Activated CD8-positive, alpha-beta T cell treated with anti-CD3 and anti-CD28 coated beads, Interleukin-2, amount 10 ng/mL, durations not matched to agents 7 days and 5 days (primary cell): ENCODE measurements at regions not wholly inside any gene's neighbourhood (a gene's known extent, or its start where the extent isn't known, plus 50 kb on each side); places are given as distances from the start of the nearest gene placed in this dataset.
"Not testable (repeated sequence)": the region's sequence is repeated elsewhere in the genome, so short reads cannot be mapped to it uniquely, and the experiment has no call there.

Source experiments
- ATAC-seq: fragments of 150-1000 bp; cut with Tn5 transposase; one replicate; pipeline ENCODE4 v1.10.0; 2021; ENCODE audit warnings: moderate library complexity
- CTCF ChIA-PET: fragments of 350-600 bp; sonication (Branson Sonifier 250); formaldehyde crosslinking; loops from one replicate; lab custom pipeline; 2021; ENCODE audit warnings: antibody characterized with exemption; lab: Charles Lee
- POLR2A ChIA-PET: fragments of 350-600 bp; sonication (Branson Sonifier 250); formaldehyde crosslinking; loops from one replicate; lab custom pipeline; 2021; ENCODE audit warnings: antibody characterized with exemption; lab: Charles Lee
- DNase-seq: peaks from one replicate; pipeline ENCODE4 v3.0.0-alpha.2; 2020
- H3K27ac Mint-ChIP-seq: one replicate; pipeline ENCODE4 v1.8.0; 2021; ENCODE audit warnings: mild to moderate bottlenecking, mixed read lengths
- H3K27me3 Mint-ChIP-seq: one replicate; pipeline ENCODE4 v1.8.0; 2021; ENCODE audit warnings: low read depth, mixed read lengths
- H3K36me3 Mint-ChIP-seq: one replicate; pipeline ENCODE4 v1.8.0; 2021; ENCODE audit warnings: low read depth, mixed read lengths
- H3K4me1 Mint-ChIP-seq: one replicate; pipeline ENCODE4 v1.8.0; 2021; ENCODE audit warnings: low read depth, mixed read lengths
- H3K4me3 Mint-ChIP-seq: one replicate; pipeline ENCODE4 v1.8.0; 2021; ENCODE audit warnings: mild to moderate bottlenecking, mixed read lengths
- H3K9me3 Mint-ChIP-seq: one replicate; pipeline ENCODE4 v1.8.0; 2022; ENCODE audit warnings: mixed read lengths; ENCODE audit not compliant: insufficient read depth

DNA sequence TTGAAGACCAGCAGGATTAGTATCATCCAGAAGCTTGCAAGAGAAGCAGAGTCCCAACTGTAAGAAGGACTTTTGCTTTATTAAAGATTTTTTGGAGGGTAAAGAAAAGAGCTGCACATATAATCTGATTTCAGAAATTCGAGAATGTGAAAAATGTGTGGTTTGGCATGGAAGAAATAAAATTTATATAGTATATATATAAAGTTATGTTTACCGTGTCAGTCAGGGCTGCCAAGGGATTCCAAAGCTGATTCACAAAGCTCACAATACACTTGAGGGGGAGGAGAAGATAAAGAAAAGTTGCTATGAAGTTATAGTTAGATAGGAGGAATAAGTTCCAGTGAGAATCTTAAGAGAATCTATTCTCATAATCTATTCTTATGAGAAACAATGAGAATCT, 231.8 kb upstream of the CACNA2D1 start:
- H3K27me3 Mint-ChIP-seq, result no peaks in the 10 kb centered on the region
- DNase-seq (no peak), ATAC-seq (no peak)
- peaks cover 34% of the 10 kb centered on the region for H3K4me1 Mint-ChIP-seq
- H3K36me3 Mint-ChIP-seq, result peaks cover 18% of the 10 kb centered on the region
- ChIA-PET POLR2A (no interaction called here), CTCF (no interaction called here)
- H3K4me3 Mint-ChIP-seq, result no peak overlapping the region
- H3K27ac Mint-ChIP-seq, result no peak overlapping the region
- peaks cover 8% of the 10 kb centered on the region for H3K9me3 Mint-ChIP-seq

DNA sequence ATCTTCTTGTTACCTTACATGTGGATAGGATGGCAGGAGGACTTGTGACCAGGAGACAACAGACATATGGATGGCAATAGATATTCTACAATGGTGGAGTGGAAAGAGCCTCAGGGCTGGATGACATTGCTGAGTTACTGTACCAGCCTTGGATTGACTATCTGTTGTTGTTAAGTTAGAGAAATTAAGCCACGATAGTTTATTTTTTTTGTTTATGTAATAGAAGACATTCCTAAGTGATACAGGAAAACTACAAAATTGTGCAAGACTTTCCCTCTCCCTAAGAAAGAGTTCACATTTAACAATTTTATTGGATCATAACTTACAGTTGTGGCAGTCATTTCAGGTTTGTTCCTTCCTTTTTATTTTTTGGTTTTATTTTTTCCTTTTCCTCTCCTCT, 230.7 kb upstream of the CACNA2D1 start:
- no peaks in the 10 kb centered on the region for H3K27me3 Mint-ChIP-seq
- H3K27ac Mint-ChIP-seq, result no peak overlapping the region
- CTCF ChIA-PET, result no interaction called here
- no peak for ATAC-seq
- H3K4me1 Mint-ChIP-seq, result peaks cover 27% of the 10 kb centered on the region
- H3K4me3 Mint-ChIP-seq, result no peak overlapping the region
- H3K36me3 Mint-ChIP-seq, result peaks cover 11% of the 10 kb centered on the region
- POLR2A ChIA-PET, result no interaction called here
- no peak for DNase-seq
- H3K9me3 Mint-ChIP-seq, result peaks cover 8% of the 10 kb centered on the region

DNA sequence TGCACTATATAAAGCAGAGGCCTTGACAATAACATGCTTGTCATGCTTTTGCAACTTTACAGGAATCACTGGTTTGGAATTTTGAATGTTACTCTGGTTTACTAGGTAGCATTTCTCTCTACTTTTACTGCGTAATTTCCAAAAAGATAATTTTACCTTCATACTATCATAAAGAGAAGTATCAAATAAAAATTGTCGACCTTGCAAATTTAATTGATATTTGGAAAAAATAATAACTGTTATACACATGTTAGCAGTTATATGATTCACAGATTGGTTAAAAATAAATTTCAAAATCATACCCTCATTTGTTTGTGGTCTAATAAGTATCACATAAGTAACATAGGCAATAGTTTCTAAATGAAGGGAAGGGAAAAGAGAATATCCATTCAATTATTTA, 228.5 kb upstream of the CACNA2D1 start:
- H3K9me3 Mint-ChIP-seq, result peaks cover 5% of the 10 kb centered on the region

GRCh38 chr7:82669141-82669540, 225.6 kb upstream of the CACNA2D1 start:
- Mint-ChIP-seq H3K27me3 (no peaks in the 10 kb centered on the region), H3K36me3 (no peaks in the 10 kb centered on the region), H3K4me3 (no peak overlapping the region), H3K27ac (no peak overlapping the region), H3K9me3 (no peaks in the 10 kb centered on the region), H3K4me1 (peaks cover 2% of the 10 kb centered on the region)
- no peak for DNase-seq
- CTCF ChIA-PET, result interaction anchor here (1.4 kb wide), 1 partner anchor 8 kb away, joined by 4 read pairs; no protein-coding TSS in a partner anchor
- POLR2A ChIA-PET, result no interaction called here
- no peak for ATAC-seq

More for the DNA sequence above, 228.5 kb upstream of the CACNA2D1 start:
- Mint-ChIP-seq H3K36me3 (peaks cover 7% of the 10 kb centered on the region), H3K4me1 (peaks cover 9% of the 10 kb centered on the region), H3K27ac (no peak overlapping the region), H3K27me3 (no peaks in the 10 kb centered on the region), H3K4me3 (no peak overlapping the region)
- ChIA-PET POLR2A (no interaction called here), CTCF (no interaction called here)
- ATAC-seq, result no peak
- DNase-seq, result no peak

GRCh38 chr7:82668676-82669075, 225.1 kb upstream of the CACNA2D1 start:
- no peak for DNase-seq
- Mint-ChIP-seq H3K4me3 (no peak overlapping the region), H3K36me3 (no peaks in the 10 kb centered on the region), H3K4me1 (peaks cover 2% of the 10 kb centered on the region), H3K9me3 (no peaks in the 10 kb centered on the region), H3K27me3 (no peaks in the 10 kb centered on the region), H3K27ac (no peak overlapping the region)
- POLR2A ChIA-PET, result no interaction called here
- ATAC-seq, result no peak
- CTCF ChIA-PET, result interaction anchor here (1.4 kb wide), 1 partner anchor 9 kb away, joined by 4 read pairs; no protein-coding TSS in a partner anchor

DNA sequence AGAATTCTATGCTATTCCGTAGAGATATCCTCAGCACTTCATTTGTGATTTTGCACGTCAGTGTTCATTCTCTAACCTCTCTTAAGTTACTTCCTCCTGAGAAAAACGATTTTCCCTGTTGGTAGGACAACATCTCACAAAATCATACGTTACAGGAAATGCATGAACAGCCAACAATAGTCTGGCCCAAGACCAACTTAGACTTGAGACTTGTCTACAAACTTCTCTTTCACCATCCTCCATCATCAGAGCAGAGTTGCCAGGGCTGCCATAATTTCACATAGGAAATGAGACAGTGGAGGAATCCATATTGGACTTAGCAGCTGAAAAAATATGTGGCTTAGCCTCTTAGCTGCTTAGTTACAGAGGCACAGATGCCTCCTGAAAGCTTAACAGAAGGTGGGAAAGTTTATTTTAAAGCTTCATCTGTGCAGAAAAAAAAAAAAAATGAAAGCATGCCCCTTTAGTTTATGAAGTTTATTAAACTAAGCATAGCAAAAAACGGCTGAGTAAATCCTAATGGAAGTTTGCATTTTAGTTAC, 222.5 kb upstream of the CACNA2D1 start:
- POLR2A ChIA-PET, result no interaction called here
- no peaks in the 10 kb centered on the region for H3K9me3 Mint-ChIP-seq
- H3K4me3 Mint-ChIP-seq, result no peak overlapping the region
- H3K27ac Mint-ChIP-seq, result no peak overlapping the region
- H3K36me3 Mint-ChIP-seq, result no peaks in the 10 kb centered on the region
- ATAC-seq (no peak), DNase-seq (no peak)
- peaks cover 2% of the 10 kb centered on the region for H3K4me1 Mint-ChIP-seq
- CTCF ChIA-PET, result no interaction called here
- peaks cover 1% of the 10 kb centered on the region for H3K27me3 Mint-ChIP-seq

- DNase-seq, result no peak
- Mint-ChIP-seq H3K4me3 (no peak overlapping the region), H3K27me3 (no peaks in the 10 kb centered on the region), H3K27ac (no peak overlapping the region), H3K36me3 (no peaks in the 10 kb centered on the region), H3K4me1 (no peaks in the 10 kb centered on the region), H3K9me3 (peaks cover 18% of the 10 kb centered on the region)
- ChIA-PET POLR2A (no interaction called here), CTCF (no interaction called here)
- no peak for ATAC-seq
Measured at GRCh38 chr7:82655965-82656364, 212.4 kb upstream of the CACNA2D1 start.

- H3K36me3 Mint-ChIP-seq, H3K27me3 Mint-ChIP-seq, ATAC-seq, H3K27ac Mint-ChIP-seq, H3K4me3 Mint-ChIP-seq, H3K4me1 Mint-ChIP-seq, POLR2A ChIA-PET, CTCF ChIA-PET, DNase-seq: not testable (repeated sequence)
- peaks cover 17% of the 10 kb centered on the region for H3K9me3 Mint-ChIP-seq
Measured at GRCh38 chr7:82650095-82650494, 206.5 kb upstream of the CACNA2D1 start.

DNA sequence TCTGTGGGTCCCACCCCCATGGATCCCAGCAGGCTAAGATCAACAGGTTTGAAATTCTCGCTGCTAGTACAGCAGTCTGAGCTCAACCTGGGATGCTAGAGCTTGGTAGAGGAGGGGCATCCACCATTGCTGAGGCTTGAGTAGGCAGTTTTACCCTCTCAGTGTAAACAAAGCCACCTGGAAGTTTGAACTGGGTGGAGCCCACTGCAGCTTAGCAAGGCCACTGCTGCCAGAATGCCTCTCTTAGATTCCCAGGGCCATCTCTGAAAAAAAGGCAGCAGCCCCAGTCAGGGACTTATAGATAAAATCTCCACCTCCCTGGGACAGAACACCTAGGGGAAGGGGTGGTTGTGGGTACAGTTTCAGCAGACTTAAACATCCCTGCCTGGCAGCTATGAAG, 190.0 kb upstream of the CACNA2D1 start:
- ATAC-seq, result no peak

DNA sequence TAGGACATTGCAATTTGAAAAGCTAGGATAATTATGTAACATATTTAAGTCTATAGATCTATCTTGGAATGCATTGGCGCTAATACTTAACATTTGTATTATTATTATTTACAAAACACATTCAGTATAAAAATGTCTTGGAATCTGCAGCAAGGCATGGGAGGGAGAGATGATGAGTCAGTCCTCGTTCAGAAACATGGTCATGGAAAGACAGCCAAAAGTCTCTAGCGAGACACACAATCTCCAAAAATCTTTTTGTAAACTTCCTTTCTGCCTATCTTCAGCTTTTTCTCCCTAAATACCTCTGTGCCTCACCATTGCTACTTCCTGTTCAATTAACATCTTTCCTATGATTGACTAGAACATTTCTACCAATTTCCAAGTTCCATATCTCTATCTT, 188.4 kb upstream of the CACNA2D1 start:
- DNase-seq (no peak), ATAC-seq (no peak)
- no peak overlapping the region for H3K27ac Mint-ChIP-seq
- ChIA-PET CTCF (no interaction called here), POLR2A (no interaction called here)
- H3K4me1 Mint-ChIP-seq, result no peaks in the 10 kb centered on the region
- H3K27me3 Mint-ChIP-seq, result peaks cover 2% of the 10 kb centered on the region
- no peak overlapping the region for H3K4me3 Mint-ChIP-seq
- no peaks in the 10 kb centered on the region for H3K9me3 Mint-ChIP-seq
- no peaks in the 10 kb centered on the region for H3K36me3 Mint-ChIP-seq

More for the DNA sequence above, 190.0 kb upstream of the CACNA2D1 start:
- no peak for DNase-seq
- no peaks in the 10 kb centered on the region for H3K27me3 Mint-ChIP-seq
- H3K4me1 Mint-ChIP-seq, result no peaks in the 10 kb centered on the region
- H3K27ac Mint-ChIP-seq, result no peak overlapping the region
- POLR2A ChIA-PET, result no interaction called here
- no peaks in the 10 kb centered on the region for H3K36me3 Mint-ChIP-seq
- H3K9me3 Mint-ChIP-seq, result no peaks in the 10 kb centered on the region
- no peak overlapping the region for H3K4me3 Mint-ChIP-seq
- CTCF ChIA-PET, result no interaction called here

DNA sequence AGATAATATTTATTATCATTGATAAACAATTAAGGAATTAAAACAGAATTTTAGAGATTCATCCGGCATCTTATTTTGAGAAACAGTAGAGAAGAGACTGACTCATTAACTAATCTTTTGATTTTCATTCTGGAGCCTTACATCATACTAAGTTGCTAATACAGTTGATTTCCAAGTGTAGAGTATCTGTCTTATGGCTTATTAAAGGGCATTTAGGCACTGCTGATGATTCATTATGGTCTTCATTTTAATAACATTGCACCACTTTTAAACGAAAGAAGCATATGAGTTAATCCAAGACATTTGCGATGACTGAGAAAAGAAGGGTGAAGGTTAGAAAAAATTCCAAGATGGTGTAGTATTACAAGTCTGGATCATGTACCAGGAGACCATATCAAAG, 186.0 kb upstream of the CACNA2D1 start:
- ATAC-seq, result no peak
- Mint-ChIP-seq H3K4me3 (no peak overlapping the region), H3K27ac (no peak overlapping the region), H3K4me1 (no peaks in the 10 kb centered on the region), H3K9me3 (no peaks in the 10 kb centered on the region), H3K27me3 (peaks cover 2% of the 10 kb centered on the region), H3K36me3 (no peaks in the 10 kb centered on the region)
- no peak for DNase-seq
- POLR2A ChIA-PET, result no interaction called here
- CTCF ChIA-PET, result no interaction called here

DNA sequence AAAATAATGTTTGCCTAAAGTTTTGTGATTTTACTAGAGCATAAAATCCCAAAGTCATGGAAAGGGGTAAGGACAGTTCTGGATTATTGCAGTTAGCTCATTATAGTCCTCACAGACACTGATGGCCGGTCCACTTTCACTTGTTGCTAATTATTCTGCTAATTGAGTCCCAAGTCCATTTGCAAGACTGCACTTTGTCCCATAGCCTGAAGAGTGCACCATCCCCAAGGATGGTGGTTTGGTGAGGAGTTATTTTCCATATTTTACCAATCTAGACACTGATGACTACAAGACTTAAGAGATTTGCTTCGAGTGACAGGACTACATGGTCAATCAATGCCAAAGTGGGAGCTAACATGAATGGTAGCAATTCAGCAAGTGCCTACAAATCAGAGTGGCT, 181.8 kb upstream of the CACNA2D1 start:
- no peaks in the 10 kb centered on the region for H3K4me1 Mint-ChIP-seq
- H3K36me3 Mint-ChIP-seq, result no peaks in the 10 kb centered on the region
- H3K9me3 Mint-ChIP-seq, result no peaks in the 10 kb centered on the region
- no peak for DNase-seq
- H3K4me3 Mint-ChIP-seq, result no peak overlapping the region
- peaks cover 2% of the 10 kb centered on the region for H3K27me3 Mint-ChIP-seq
- POLR2A ChIA-PET, result no interaction called here
- H3K27ac Mint-ChIP-seq, result no peak overlapping the region
- CTCF ChIA-PET, result no interaction called here
- no peak for ATAC-seq

DNA sequence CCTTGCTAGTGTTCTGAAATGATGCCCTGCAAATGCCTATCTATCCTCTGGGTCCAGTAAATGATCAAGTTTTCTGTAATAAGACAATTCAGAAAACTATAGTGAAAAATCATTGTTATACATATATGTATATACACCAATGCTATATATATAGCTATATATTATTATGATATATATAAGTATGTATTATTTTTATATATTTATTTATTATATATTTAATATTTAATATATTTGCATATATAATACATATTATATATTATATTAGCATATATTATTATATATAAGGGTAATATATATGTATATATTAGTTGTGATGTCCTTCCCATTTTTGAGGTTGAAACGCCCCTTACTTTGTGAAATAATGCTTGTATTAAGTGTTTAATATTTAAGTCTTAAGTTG, 181.4 kb upstream of the CACNA2D1 start:
- Mint-ChIP-seq H3K4me1 (no peaks in the 10 kb centered on the region), H3K4me3 (no peak overlapping the region), H3K9me3 (no peaks in the 10 kb centered on the region), H3K36me3 (no peaks in the 10 kb centered on the region), H3K27me3 (peaks cover 2% of the 10 kb centered on the region), H3K27ac (no peak overlapping the region)
- ChIA-PET POLR2A (no interaction called here), CTCF (no interaction called here)
- ATAC-seq, result no peak
- no peak for DNase-seq
